Coronary artery (tissue), 2 donors: ENCODE measurements at regions not wholly inside any gene's neighbourhood (a gene's known extent, or its start where the extent isn't known, plus 50 kb on each side); places are given as distances from the start of the nearest gene placed in this dataset.

Experiments used
- DNase-seq: peaks from one replicate; pipeline ENCODE4 v3.0.0-alpha.2; 2017; ENCODE audit warnings: low spot score
- H3K27ac ChIP-seq, 2 donors: fragments of 200-600 bp; sonication (generic); one replicate each; pipeline ENCODE4 v1.5.1; 2016 to 2019
- H3K4me3 ChIP-seq: fragments of 200-600 bp; sonication (generic); 2 replicates; pipeline ENCODE4 v1.5.1; 2016; ENCODE audit warnings: mild to moderate bottlenecking, moderate library complexity
- TF ChIP-seq, protein P1 (sequence below): fragments of 200-600 bp; sonication (generic); IDR thresholded peaks from one replicate; pipeline ENCODE4 v1.5.1; 2019; ENCODE audit warnings: antibody characterized with exemption

DNA sequence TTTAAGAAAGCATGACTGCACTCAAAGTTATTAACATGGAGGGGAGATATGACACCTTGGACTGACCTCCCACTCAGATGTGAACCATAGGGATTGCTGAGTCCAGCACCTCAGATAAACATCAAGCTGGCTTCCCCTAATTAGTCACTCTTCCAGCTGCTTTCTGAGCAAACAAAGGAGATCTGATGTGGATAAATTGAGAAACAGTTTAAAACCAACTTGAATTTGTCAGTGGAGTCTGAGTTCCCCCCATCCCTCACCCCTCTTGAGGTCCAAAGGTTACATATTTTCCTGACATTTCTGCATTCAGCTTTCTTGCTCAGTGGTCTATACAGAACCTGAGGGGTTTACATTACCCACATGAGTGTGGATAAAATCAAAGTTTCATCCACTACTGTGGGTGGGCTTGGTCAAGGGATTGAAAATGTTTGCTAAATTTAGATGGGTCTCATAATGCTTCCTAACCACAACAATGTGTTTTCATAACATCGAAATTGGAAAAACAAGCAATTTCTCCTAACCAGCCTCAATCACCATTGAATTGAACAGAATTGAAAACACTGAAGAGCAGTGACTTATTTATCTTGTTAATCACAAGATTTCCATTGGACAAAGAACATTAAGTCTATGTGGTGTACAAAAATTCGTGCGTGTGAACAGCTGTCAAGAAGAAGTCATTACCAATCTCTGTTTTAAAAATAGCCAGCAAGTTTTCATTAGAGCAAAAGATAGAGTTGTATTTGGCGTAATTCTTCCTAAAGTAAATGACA, 292.3 kb downstream of the METTL15 start:
- DNase-seq, result no peak
- Histone ChIP-seq H3K27ac (no peak overlapping the region), H3K4me3 (no peak overlapping the region)
- TF ChIP-seq, protein P1, sequence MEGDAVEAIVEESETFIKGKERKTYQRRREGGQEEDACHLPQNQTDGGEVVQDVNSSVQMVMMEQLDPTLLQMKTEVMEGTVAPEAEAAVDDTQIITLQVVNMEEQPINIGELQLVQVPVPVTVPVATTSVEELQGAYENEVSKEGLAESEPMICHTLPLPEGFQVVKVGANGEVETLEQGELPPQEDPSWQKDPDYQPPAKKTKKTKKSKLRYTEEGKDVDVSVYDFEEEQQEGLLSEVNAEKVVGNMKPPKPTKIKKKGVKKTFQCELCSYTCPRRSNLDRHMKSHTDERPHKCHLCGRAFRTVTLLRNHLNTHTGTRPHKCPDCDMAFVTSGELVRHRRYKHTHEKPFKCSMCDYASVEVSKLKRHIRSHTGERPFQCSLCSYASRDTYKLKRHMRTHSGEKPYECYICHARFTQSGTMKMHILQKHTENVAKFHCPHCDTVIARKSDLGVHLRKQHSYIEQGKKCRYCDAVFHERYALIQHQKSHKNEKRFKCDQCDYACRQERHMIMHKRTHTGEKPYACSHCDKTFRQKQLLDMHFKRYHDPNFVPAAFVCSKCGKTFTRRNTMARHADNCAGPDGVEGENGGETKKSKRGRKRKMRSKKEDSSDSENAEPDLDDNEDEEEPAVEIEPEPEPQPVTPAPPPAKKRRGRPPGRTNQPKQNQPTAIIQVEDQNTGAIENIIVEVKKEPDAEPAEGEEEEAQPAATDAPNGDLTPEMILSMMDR, result no peak

DNA sequence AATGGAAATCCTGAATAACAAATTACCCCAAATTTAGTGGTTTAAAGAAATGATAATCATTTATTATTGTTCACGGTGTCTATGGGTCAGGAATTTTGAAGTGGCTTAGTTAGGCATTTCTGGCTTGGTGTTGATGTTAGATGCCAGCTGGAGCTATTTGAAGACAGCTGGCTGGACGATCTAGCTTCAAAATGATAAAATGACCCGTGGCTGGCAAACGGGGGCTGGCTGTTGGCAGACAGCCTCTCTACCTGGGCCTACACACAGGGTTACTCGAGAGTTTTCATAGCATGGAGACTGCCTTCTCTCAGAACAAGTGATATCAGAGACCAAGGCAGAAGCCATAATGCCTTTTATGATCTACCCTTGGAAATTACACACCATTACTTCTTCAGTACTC, 285.2 kb downstream of the METTL15 start:
- DNase-seq, result no peak
- no peak overlapping the region for H3K4me3 ChIP-seq
- TF ChIP-seq, protein P1, result no peak
- no peak overlapping the region for H3K27ac ChIP-seq

DNA sequence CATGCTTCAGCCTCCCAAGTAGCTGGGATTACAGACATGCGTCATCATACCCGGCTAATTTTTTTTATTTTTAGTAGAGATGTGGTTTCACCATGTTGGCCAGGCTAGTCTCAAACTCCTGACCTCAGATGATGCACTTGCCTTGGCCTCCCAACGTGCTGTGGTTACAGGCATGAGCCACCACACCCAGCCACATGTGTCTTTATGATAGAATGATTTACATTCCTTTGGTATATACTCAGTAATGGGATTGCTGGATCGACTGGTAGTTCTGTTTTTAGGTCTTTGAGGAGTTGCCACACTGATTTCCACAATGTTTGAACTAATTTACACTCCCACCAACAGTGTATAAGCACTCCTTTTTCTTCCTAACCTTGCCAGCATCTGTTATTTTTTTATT, 276.2 kb downstream of the METTL15 start:
- DNase-seq, result no peak
- TF ChIP-seq, protein P1, result no peak
- H3K27ac ChIP-seq, result no peak overlapping the region
- no peak overlapping the region for H3K4me3 ChIP-seq

DNA sequence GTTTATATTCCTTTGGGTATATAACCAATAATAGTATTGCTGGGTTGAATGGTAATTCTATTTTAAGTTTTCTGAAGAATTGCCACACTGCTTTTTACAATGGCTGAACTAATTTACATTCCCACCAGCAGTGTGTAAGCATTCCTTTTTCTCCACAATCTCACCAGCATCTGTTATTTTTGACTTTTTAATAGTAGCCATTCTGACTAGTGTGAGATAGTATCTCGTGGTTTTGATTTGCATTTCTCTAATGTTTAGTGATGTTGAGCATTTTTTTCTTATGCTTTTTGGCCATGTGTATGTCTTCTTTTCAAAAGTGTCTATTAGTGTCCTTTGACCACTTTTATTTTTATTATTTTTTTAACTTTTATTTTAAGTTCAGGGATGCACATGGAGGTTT, 275.3 kb downstream of the METTL15 start:
- no peak for DNase-seq
- TF ChIP-seq, protein P1, result no peak
- no peak overlapping the region for H3K4me3 ChIP-seq
- H3K27ac ChIP-seq, result no peak overlapping the region
